Renal cortical epithelial cell (primary cell): ENCODE measurements at regions not wholly inside any gene's neighbourhood (a gene's known extent, or its start where the extent isn't known, plus 50 kb on each side); places are given as distances from the start of the nearest gene placed in this dataset.
A peak's percentile ranks its signal among the peaks of the same experiment; 100 is the strongest.

Source experiments
- DNase-seq: peaks from one replicate; pipeline ENCODE4 v3.0.0-alpha.2; 2011; ENCODE audit warnings: low read depth

DNA sequence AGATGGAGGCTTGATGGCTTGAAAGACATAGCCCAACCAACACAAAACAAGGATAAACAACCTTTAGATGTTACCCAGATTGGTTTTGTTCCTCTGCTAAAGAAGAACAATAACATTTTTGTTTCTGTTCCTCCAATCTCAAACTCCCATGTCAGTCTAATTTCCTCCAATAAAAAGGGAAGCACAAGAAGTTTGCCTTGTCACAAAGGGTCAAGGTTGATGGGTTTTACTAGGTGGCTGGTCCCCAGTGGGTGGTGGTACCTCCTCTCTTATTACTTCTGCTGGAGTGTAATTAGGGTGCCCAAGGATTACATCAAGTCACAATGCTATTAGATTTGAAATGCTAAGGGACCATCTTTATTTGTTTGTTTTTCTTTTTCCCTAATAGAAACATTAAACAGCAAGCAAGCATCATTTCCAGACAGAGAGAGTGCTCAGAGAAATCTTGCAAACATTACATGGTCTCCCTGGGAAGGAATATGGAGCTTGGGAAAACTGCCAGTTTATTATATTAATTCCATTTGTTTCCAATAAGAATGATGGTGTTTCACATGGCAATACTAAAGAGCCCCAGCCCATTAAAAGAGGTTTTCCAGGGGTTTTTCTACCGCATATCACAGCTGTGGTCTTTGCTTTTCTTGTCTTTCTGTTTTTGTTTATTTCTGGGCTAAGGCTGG lies 78.3 kb upstream of the AOAH start:
- DNase-seq = no peak

DNA sequence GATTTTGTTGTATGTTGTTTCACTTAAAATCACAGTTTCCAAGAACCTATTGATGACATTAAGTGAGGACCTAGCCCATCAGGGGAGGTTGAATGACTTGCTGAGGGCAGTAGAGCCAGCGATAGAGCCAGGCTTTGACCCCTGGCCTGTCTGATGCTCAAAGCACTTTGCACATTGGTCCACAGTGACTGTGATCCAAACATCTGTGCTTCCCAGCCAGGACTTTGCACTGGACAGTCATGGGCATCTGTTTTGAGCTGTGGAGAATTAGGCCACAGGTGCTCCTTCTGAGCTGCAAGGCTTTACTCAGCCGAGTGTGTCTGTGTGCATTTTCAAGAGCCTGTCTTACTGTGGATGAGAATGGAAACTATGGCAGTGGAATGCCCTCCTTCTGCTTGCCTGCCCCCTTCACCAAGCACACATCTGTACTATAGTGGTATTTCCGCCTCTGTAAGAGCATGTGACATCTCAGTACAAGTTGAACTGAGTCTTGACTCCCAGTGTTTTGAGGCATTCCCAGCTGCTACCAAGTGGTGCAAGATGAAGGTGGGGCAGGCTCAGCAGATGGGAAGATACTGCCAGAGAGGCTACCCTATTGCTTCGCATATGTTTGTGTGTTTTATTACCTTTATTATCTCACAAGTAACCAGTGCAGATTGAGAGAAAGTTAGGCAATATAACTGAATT lies 72.7 kb upstream of the AOAH start:
- peak; percentile 11 for DNase-seq

DNA sequence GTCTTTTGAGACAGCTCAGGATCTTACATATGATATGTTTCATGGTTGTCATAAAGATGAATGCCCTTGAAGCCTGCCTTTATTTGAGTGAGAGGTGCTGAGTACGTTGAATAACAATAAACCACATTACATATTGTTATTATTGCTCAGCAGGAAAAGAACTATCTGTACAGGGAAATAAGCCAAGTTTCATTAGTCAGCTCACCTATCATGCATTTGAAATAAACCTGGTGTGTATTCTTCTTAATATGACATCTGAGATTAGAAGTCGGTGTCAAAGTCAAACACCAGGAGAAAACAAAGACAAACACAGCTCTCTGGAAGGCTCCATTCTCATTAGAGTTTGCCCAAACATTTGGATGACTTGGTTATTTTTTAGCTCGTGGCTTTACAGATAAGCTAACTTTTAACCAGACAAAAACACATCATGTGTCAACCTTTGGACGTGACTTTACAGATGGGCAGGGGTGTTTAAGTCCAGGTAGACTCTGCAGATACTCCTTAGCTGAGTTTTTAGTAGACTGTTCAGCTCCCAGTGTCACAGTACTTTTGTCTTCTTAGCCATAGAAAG lies 71.2 kb upstream of the AOAH start:
- DNase-seq = peak; percentile 53

DNA sequence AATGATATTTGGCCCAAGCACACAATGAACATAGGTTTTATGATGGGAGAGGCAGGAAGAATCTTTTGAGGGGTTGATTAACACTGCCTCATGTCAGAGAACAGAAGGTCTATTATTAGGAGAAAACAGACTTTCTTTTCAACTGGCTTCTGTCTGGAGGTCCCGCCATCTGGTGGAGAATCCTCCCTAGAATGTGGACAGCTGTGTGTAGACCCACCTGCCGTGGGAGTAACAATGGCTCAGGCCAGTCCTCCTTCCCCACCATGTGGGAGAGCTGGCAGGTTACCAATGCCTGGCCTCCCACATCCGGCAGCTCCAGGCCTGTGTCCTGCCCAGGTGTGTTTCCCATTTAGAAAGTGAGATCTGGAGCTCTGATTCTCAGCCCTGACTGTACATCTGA lies 70.4 kb upstream of the AOAH start:
- peak; percentile 11 for DNase-seq

DNA sequence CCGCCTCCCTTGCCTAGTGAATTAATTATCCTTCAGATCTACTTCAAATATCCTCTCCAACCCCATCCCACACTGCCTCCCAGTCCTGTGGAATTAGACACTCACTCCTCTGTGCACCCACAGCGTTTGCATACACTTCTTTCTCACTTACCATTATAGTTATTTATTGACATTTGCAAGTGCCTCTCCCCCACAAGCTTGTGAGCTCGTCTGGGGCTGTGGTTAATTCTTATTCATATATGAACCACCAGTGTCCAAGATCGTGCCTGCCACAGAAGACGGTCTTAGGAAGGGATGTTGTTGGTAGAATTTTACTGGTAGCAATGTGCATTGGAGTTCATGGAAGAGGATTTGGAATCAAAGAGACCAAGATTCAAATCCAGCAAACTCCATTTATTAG lies 68.1 kb upstream of the AOAH start:
- no peak for DNase-seq

DNA sequence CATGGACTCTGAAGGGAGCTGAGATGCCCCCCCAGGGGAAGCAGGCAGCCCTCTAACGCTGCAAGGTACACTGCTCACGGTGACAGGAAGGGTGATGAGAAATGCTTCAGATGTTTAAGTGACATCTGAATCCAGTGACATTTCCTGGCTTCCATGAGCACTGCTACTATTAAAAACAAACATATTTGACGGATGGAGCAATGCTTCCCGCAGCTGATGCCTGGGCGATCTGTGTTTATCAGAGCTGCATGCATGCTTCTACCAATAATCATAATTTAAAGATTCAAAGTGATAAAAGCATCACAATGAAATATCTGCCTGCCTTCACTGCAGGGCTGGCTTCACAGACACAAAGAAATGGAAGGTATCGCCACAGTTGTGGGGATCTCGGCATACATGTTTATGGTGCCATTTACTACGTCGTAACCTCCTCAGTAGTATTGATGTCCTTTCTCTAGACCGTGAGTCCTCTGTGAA lies 66.1 kb upstream of the AOAH start:
- DNase-seq = no peak

DNA sequence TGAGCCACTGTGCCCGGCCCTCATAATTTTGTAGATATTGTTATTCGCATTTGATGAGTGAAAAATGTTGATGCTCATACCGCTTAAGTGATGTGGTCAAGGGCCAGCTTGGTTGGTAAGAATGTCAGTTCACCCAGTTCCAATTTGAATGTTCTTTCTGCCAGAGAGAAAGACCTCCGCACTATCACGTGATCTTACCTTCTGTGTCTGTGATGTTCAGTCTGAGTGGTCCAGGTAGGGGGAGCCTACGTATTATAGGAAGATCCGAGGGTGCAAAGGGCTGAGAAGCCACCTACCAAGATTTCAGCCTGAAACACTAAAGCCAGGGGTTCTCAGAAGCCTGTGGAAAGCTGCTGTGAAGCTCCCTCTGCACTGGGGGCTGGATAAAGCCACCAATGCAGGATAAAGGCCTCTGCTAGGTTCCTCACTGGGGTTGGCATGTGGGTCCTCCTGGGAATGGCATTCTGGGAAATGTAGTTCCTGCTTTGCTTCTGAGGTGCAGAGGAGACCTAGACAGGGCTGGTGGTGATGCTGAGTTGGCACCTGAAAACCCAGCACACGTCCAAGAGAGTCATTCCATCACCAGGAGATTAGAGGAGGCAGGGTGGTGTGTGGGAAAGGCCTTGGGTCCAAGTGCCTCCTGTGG lies 64.7 kb upstream of the AOAH start:
- no peak for DNase-seq

DNA sequence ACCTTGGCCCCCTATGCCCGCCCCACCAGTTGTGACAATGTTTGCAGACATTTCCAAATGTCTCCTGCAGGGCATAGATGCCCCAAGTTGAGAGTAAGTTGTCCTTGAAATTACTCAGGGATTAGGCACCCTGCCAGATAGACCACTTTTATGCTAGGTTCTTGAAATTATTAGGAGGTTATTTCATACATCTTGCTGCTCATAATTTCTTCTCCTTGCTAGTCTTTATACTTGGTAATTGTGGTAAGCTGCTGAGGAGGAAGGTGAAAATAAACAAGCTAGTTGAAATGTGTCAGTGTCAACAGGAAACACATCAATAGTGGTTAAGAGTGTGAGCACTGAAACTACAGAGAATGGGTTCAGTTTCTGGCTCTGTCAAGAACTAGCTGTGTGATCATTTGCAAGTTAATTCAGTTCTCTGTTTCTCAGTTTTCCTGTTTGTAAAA lies 63.7 kb upstream of the AOAH start:
- DNase-seq = no peak

DNA sequence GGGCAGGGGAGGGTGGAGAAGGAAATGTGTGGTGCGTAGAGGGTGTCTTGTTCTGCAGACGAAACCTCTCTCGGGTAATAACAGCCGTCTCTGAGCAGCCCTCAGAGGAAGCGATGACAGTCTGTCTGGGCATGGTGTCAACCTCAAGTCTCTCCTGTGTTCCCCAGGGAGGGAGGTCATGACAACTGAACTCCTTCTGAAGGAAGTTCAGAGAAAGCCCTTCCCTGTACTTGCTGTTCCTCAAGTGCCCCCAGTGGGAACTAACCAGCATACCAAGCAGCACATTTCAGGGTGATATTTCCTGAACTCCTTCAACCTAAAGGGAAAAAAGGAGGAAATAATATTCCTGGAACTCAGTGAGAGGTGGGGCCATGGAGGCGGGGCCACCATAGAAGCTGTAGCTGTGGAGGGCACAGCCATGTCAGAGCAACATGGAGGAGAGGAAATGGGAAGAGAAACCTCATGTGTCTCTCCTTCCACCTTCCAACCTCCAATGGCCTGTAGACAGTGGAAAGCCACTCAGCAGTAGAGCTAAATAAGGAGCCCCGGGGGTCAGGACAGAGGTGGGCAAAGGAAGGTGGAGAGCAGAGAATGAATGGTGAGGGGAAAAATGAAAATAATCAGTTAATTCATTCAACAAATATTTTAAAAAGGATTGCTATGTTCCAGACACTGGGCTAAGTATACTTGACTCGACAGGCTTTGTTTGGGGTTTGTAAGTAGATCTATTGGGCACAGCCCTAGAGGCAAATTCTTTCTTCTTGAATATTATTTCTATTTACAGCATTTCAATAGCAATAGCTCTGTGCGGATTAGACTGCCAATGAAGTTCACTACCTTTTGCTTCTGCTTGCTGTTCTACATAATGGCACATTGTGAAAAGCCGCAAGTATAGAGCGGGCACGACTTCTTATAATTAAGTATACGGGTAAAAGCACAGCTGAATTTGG lies 61.0 kb upstream of the AOAH start:
- DNase-seq = peak; percentile 33

DNA sequence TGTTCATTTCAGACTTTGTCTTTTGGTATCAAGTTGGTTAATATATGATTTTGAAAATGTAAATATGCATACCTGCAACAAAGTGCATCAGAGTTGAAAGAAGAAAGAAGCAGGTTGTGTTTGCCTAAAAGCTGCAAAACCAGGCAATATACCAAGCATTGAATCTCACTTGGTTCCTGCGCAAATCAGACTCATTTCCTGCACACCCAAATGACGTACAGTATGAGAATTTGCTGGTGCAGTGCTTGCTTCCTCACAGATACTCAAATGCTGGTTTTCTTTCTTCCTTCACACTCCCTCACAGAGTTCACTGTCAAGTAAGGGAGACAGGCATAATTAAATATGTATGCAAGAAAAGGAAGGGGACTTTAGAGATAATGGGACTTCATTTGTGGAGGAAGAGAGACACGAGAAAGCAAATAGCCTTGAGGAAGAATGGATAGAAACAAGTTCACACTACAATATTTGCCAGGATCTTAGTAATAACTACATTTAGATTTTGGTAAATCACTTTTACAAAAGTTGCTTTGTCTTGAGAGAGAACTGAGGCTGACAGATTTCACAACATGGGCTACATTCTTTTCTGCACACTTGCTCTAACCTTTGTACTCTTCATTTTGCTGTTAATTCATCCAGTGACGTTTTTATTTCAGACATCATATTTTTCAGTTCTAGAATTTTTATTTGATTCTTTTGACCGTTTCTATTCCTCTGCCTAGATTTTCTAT lies 56.9 kb upstream of the AOAH start:
- DNase-seq = peak; percentile 14

DNA sequence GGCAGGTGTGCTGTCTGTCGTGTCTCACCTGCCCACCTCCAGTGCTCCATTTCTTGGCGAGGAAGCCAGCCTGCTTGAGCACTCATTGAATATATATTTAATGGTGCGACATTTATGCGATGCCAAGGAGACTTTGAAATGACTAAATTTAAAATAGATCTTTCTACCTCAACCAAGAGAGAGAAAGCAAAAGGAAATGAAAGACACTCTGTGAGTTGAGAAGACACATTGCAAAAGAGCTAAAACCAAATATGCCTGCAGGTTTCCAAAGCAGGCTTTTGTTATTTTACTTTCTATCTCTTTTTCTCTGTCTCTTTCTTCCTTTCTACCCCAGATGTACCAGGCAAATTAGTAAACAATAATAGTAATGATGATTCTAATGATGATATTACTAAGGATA lies 53.6 kb upstream of the AOAH start:
- no peak for DNase-seq

DNA sequence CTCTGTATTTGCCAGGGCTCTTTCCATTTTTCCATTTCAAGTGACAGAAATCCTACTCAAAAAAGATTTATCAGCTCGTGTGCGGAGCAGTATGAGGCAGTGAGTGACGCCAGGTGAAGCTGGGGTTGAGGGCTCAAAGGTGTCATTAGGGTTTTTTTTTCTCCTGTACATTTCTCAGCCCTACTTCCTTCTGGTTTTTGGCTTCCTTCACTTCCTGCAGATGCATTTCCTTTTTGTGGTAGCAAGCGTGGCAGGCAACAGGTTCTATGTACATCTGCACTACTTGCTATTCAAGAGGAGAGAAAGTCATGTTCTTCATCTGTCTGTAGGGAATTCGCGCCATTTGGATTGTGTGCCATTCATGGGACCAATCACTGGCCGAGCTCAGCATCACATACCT lies 52.8 kb upstream of the AOAH start:
- no peak for DNase-seq

DNA sequence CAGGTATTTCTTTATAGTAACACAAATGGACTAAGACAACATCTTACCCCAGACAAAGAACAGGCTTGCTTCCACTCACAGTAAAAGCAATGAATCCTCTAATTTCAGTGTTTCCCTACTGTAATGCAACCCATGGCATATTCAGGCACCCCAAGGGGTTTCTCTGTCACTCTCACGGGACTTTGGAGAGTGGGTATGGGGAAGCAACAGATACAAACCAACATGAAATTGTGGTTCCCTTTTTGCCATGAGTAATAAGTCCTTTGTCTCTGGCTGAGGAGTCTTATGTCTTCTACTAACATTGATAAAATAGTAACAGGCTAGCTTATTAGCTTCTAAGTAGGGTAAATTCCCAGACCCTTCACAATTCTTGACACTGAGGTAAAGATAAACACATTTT lies 51.4 kb upstream of the AOAH start:
- DNase-seq = no peak

DNA sequence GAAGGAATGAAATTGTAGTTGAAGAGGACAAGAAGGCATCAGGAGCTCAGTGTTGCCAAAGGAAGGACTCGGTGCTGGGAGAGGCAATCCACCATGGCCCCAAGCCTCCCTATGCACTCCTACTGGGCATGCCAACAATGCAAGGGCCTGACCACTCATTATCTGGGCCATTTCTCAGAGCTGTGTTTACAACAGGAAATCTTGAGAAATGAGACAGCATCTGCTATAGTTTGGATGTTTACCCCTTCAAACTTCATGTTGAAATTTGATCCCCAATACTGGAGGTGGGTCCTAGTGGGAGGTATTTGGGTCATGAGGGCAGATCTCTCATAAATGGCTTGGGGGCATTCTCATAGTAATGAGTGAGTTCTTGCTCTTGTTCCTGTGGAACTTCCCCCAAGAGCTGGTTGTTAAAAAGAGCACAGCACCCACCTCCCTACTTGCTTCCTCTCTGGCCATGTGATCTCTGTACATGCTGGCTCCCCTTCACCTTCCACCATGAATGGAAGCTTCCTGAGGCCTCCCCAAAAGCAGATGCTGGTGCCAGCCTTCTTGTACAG lies 50.8 kb upstream of the AOAH start:
- DNase-seq = peak; percentile 57
